GM12878 (cell line): ENCODE measurements at regions not wholly inside any gene's neighbourhood (a gene's known extent, or its start where the extent isn't known, plus 50 kb on each side); places are given as distances from the start of the nearest gene placed in this dataset.

Experiments
- ATAC-seq: fragments of 200-7000 bp; cut with Tn5 transposase; 3 replicates; pipeline ENCODE4 v1.9.1; 2020; ENCODE audit warnings: mild to moderate bottlenecking, moderate library complexity
- BruUV-seq: library from RNA; stranded (reverse); fragments of 400-500 nt; replicated peaks from 2 replicates; lab custom pipeline; 2021; lab: Mats Ljungman, UMichigan
- CTCF ChIA-PET: fragments of 300-600 bp; sonication (Branson Sonifier 250); formaldehyde crosslinking; extraction: SDS; loops from one replicate; lab custom pipeline; 2021; ENCODE audit warnings: inconsistent platforms; lab: Yijun Ruan, JAX
- POLR2A ChIA-PET: fragments of 350-600 bp; formaldehyde crosslinking; extraction: SDS; loops from one replicate; lab custom pipeline; 2021; ENCODE audit warnings: inconsistent platforms; lab: Charles Lee
- RAD21 ChIA-PET: fragments of 300-600 bp; sonication (Branson Sonifier 250); formaldehyde crosslinking; loops from one replicate; lab custom pipeline; 2023; ENCODE audit warnings: antibody characterized with exemption; ENCODE audit not compliant: unreplicated experiment; lab: Charles Lee
- SMC1A ChIA-PET: fragments of 300-600 bp; sonication (Branson Sonifier 250); formaldehyde crosslinking; loops from one replicate; lab custom pipeline; 2023; ENCODE audit not compliant: unreplicated experiment, uncharacterized antibody; lab: Charles Lee
- DNase-seq: peaks from one replicate; pipeline ENCODE4 v3.0.0-alpha.2; 2011; ENCODE audit warnings: low read depth, low spot score
- FAIRE-seq: peaks from 3 replicates; lab custom pipeline; 2011; peaks lifted over from hg19 to GRCh38; lab: Jason Lieb, UNC
- H2AFZ ChIP-seq: 2 replicates; pipeline ENCODE4 v1.6.0; 2011; ENCODE audit warnings: low read depth, low read length, control low read depth; ENCODE audit not compliant: control insufficient read depth
- H3K27ac ChIP-seq: 2 replicates; pipeline ENCODE4 v1.5.1; 2011; ENCODE audit warnings: control low read depth; ENCODE audit not compliant: control insufficient read depth, insufficient read depth
- H3K27me3 ChIP-seq, 2 experiments: replicated peaks in 1 of 2; 2 replicates each; pipeline versions ENCODE4 v1.6.0 to v1.6.1; 2011; ENCODE audit warnings: low read length in 1 of 2; ENCODE audit not compliant: control insufficient read depth in 2 of 2, insufficient read depth in 2 of 2
- H3K36me3 ChIP-seq, 2 experiments: 2 replicates each; pipeline ENCODE4 v1.5.1; 2011; ENCODE audit warnings: low read length in 1 of 2; ENCODE audit not compliant: control insufficient read depth in 2 of 2, insufficient read depth in 2 of 2
- H3K4me1 ChIP-seq: 2 replicates; pipeline ENCODE4 v1.6.1; 2011; ENCODE audit warnings: mild to moderate bottlenecking, low read length, moderate library complexity, mixed read lengths; ENCODE audit not compliant: control insufficient read depth, insufficient read depth
- H3K4me2 ChIP-seq: 2 replicates; pipeline ENCODE4 v1.6.0; 2011; ENCODE audit warnings: control low read depth; ENCODE audit not compliant: control insufficient read depth, insufficient read depth
- H3K4me3 ChIP-seq: fragments of 200-600 bp; sonication (generic); 2 replicates; pipeline ENCODE4 v1.5.1; 2016
- H3K79me2 ChIP-seq: 2 replicates; pipeline ENCODE4 v1.6.0; 2011; ENCODE audit warnings: low read length; ENCODE audit not compliant: control insufficient read depth, insufficient read depth
- H3K9ac ChIP-seq: 2 replicates; pipeline ENCODE4 v1.8.0; 2011; ENCODE audit warnings: low read length, control low read depth, mixed read lengths; ENCODE audit not compliant: control insufficient read depth, insufficient read depth
- H3K9me3 ChIP-seq: replicated peaks from 3 replicates; pipeline ENCODE4 v1.5.1; 2011; ENCODE audit warnings: mild to moderate bottlenecking, low read length; ENCODE audit not compliant: control insufficient read depth, insufficient read depth
- H4K20me1 ChIP-seq: 2 replicates; pipeline ENCODE4 v1.6.0; 2011; ENCODE audit not compliant: control insufficient read depth, insufficient read depth
- CEBPZ ChIP-seq: fragments of 150-350 bp; IDR thresholded peaks from 2 replicates; pipeline ENCODE4 v1.6.1; 2016; ENCODE audit warnings: low read depth, low read length
- E4F1 ChIP-seq: fragments of 450-650 bp; IDR thresholded peaks from 2 replicates; pipeline ENCODE4 v1.6.1; 2018; ENCODE audit warnings: borderline replicate concordance, mild to moderate bottlenecking; ENCODE audit not compliant: partially characterized antibody
- JUNB ChIP-seq: IDR thresholded peaks from 2 replicates; pipeline ENCODE4 v1.6.1; 2016; ENCODE audit warnings: antibody characterized with exemption, mild to moderate bottlenecking
- NKRF ChIP-seq: fragments of 450-650 bp; conservative IDR thresholded peaks from 2 replicates; pipeline ENCODE4 v1.6.1; 2017; ENCODE audit warnings: mild to moderate bottlenecking, moderate library complexity
- POLR2AphosphoS5 ChIP-seq: IDR thresholded peaks from 2 replicates; pipeline ENCODE4 v1.6.1; 2011; ENCODE audit warnings: mild to moderate bottlenecking, low read length, inconsistent platforms
- RELA ChIP-seq: fragments of 450-650 bp; IDR thresholded peaks from 2 replicates; pipeline ENCODE4 v1.8.0; 2014; ENCODE audit warnings: borderline replicate concordance; ENCODE audit not compliant: partially characterized antibody
- RFX5 ChIP-seq: IDR thresholded peaks from 2 replicates; pipeline ENCODE4 v1.6.1; 2011; ENCODE audit warnings: low read depth, low read length, improper control_type of control experiment
- STAT1 ChIP-seq: fragments of 450-650 bp; conservative IDR thresholded peaks from 2 replicates; pipeline ENCODE4 v1.6.1; 2014; ENCODE audit warnings: antibody characterized with exemption, mild to moderate bottlenecking
- ZBTB40 ChIP-seq: fragments of 450-650 bp; IDR thresholded peaks from 2 replicates; pipeline ENCODE4 v1.6.1; 2016; ENCODE audit warnings: mild to moderate bottlenecking, moderate library complexity, borderline replicate concordance
- ZNF384 ChIP-seq: IDR thresholded peaks from 2 replicates; pipeline ENCODE4 v1.6.1; 2012; ENCODE audit warnings: low read depth, mild to moderate bottlenecking, low read length, improper control_type of control experiment, borderline replicate concordance
- ZNF622 ChIP-seq: fragments of 450-650 bp; IDR thresholded peaks from 2 replicates; pipeline ENCODE4 v1.6.1; 2017; ENCODE audit warnings: mild to moderate bottlenecking, inconsistent platforms
- WGBS: methylation state at CpG from one replicate; pipeline ENCODE4 v1.1.6; 2016; ENCODE audit warnings: low lambda C conversion rate; ENCODE audit not compliant: insufficient replicate concordance, insufficient coverage; ENCODE audit errors: missing lambda C conversion rate; 5-methylcytosine and 5-hydroxymethylcytosine counted together
- in situ Hi-C: fragments of 300-500 bp; cut with MboI; formaldehyde crosslinking; loops from 9 replicates; pipeline ENCODE4 v1.14.3; 2018; ENCODE audit warnings: mixed read lengths
- intact Hi-C: fragments of 100-400 bp; cut with micrococcal nuclease; formaldehyde crosslinking; loops from one replicate; pipeline ENCODE4 v1.14.2; 2022; ENCODE audit not compliant: unreplicated experiment

- CTCF ChIA-PET, result no interaction called here
These were observed 336.9 kb upstream of the TRAM1L1 start for GRCh38 chr4:117422297-117422696.

More at GRCh38 chr4:117422297-117422696, 336.9 kb upstream of the TRAM1L1 start:
- in situ Hi-C loops (no loop called here), intact Hi-C loops (no loop called here)
- BruUV-seq, result no TSS peak
- TF ChIP-seq POLR2AphosphoS5 (no peak), ZBTB40 (no peak), ZNF622 (no peak), STAT1 (no peak), RELA (no peak), E4F1 (no peak), ZNF384 (no peak), RFX5 (no peak), JUNB (no peak), NKRF (no peak), CEBPZ (no peak)
- H3K4me2 ChIP-seq, result no peak overlapping the region
- POLR2A ChIA-PET, result no interaction called here
- no peak overlapping the region for H3K4me3 ChIP-seq
- H4K20me1 ChIP-seq, result no peaks in the 10 kb centered on the region
- H3K9ac ChIP-seq, result no peak overlapping the region
- SMC1A ChIA-PET, result no interaction called here
- no peaks in the 10 kb centered on the region; a peak in 1 of 4 replicates for H3K27me3 ChIP-seq
- ATAC-seq, result no peak
- DNase-seq, result no peak
- H3K4me1 ChIP-seq, result no peaks in the 10 kb centered on the region
- FAIRE-seq, result no peak
- H3K9me3 ChIP-seq, result no peaks in the 10 kb centered on the region
- WGBS, result 72% methylated on average over 5 of the region's 5 CpGs
- H3K36me3 ChIP-seq, result no peaks in the 10 kb centered on the region
- no peak overlapping the region for H2AFZ ChIP-seq
- RAD21 ChIA-PET, result no interaction called here
- no peaks in the 10 kb centered on the region for H3K79me2 ChIP-seq
- no peak overlapping the region for H3K27ac ChIP-seq
